ENCODE measurements at regions not wholly inside any gene's neighbourhood (a gene's known extent, or its start where the extent isn't known, plus 50 kb on each side); places are given as distances from the start of the nearest gene placed in this dataset.
A peak's percentile ranks its signal among the peaks of the same experiment; 100 is the strongest.

DNA sequence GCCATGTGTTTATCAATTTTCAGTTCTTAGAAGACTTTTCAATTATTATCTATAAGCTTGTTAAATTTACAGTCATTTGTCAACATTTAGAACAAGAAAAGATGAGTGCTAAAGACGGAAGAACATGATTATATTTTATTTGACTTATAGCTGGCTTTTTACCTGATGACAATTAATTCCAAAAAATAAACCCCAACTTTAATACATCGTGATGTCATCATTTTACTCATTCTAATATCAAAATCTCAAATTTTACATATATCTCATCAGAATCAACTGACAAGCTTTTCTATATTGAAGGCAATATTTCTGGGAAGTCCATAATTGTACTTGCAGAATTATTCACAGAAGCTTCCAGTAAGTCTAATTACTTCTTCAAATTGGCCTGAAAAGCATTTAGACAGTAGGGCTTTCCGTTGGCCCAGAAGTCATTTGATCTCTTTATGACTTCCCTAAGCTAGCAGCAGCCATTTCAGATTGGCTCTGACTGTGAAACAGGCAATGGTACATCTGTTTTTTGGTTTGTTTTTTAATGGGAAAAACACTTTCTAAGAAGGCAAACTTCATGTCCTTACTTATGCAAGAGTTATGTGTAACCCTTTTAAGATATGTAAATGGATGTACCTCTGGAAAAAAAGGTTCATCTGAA is 234.7 kb upstream of the PLSCR5 start:
- 100% methylated on average over 1 of the region's 3 CpGs; no CpG with 5 or more reads in 1 of the 2 donors for WGBS, 2 donors (ENCODE audit: extremely low coverage in 2 of 2, insufficient read length in 2 of 2, insufficient replicate concordance in 1 of 2)
- H4K91ac ChIP-seq (ENCODE audit: low read depth, low read length, poor library complexity), result no peak overlapping the region
- no peak overlapping the region for H3K4ac ChIP-seq (ENCODE audit: low read length)
- DNase-seq (ENCODE audit: low spot score), result no peak
- H3K36me3 ChIP-seq (replicated peaks in 1 of 2; ENCODE audit: control insufficient read depth in 2 of 2, insufficient read depth in 2 of 2, low read length in 2 of 2), result no peaks in the 10 kb centered on the region
- no peak overlapping the region for H3K23ac ChIP-seq (ENCODE audit: low read depth, low read length, poor library complexity)
- no peak overlapping the region for H3K18ac ChIP-seq (ENCODE audit: low read length)
- no peaks in the 10 kb centered on the region for H3K79me1 ChIP-seq (ENCODE audit: low read depth, low read length)
- H2AK5ac ChIP-seq (ENCODE audit: low read depth, low read length), result no peak overlapping the region
- no peaks in the 10 kb centered on the region for H3K27me3 ChIP-seq (ENCODE audit: control insufficient read depth in 3 of 3, insufficient read depth in 3 of 3, low read depth in 1 of 3, low read length in 3 of 3)
- no peak overlapping the region for H3K27ac ChIP-seq (replicated peaks; ENCODE audit: low read length)
- H4K8ac ChIP-seq (ENCODE audit: low read depth, low read length), result no peak overlapping the region
- no peaks in the 10 kb centered on the region for H3K4me1 ChIP-seq (ENCODE audit: control insufficient read depth in 2 of 2, insufficient read depth in 1 of 2, low read depth in 1 of 2, low read length in 2 of 2)
- H2BK12ac ChIP-seq (ENCODE audit: low read length), result no peak overlapping the region
- H2BK5ac ChIP-seq (ENCODE audit: low read length), result no peak overlapping the region
- H3K14ac ChIP-seq (ENCODE audit: low read length), result no peak overlapping the region
- H2AFZ ChIP-seq (ENCODE audit: low read length), result peak overlapping the region; percentile 43
- H3K4me3 ChIP-seq (ENCODE audit: low read length in 2 of 2), result no peak overlapping the region
- no peaks in the 10 kb centered on the region for H3K9me3 ChIP-seq (replicated peaks in 1 of 2; ENCODE audit: control insufficient read depth in 2 of 2, insufficient read depth in 1 of 2, low read depth in 1 of 2, low read length in 2 of 2)
- H2BK15ac ChIP-seq (ENCODE audit: low read length), result no peak overlapping the region
- H3K9ac ChIP-seq (ENCODE audit: low read depth, low read length, poor library complexity), result no peak overlapping the region
- H3K4me2 ChIP-seq (ENCODE audit: insufficient read depth, low read length, poor library complexity, severe bottlenecking), result no peak overlapping the region
- H2BK120ac ChIP-seq (ENCODE audit: low read depth, low read length), result no peak overlapping the region

GRCh38 chr3:146838221-146838620 is 233.1 kb upstream of the PLSCR5 start:
- Histone ChIP-seq H3K4me2 (ENCODE audit: insufficient read depth, low read length, poor library complexity, severe bottlenecking) (no peak overlapping the region), H2BK15ac (ENCODE audit: low read length) (no peak overlapping the region), H4K8ac (ENCODE audit: low read depth, low read length) (no peak overlapping the region), H2BK5ac (ENCODE audit: low read length) (no peak overlapping the region), H3K4ac (ENCODE audit: low read length) (no peak overlapping the region), H3K36me3 (replicated peaks in 1 of 2; ENCODE audit: control insufficient read depth in 2 of 2, insufficient read depth in 2 of 2, low read length in 2 of 2) (no peaks in the 10 kb centered on the region), H3K18ac (ENCODE audit: low read length) (no peak overlapping the region), H2BK120ac (ENCODE audit: low read depth, low read length) (no peak overlapping the region), H3K27me3 (ENCODE audit: control insufficient read depth in 3 of 3, insufficient read depth in 3 of 3, low read depth in 1 of 3, low read length in 3 of 3) (no peaks in the 10 kb centered on the region), H2BK12ac (ENCODE audit: low read length) (no peak overlapping the region), H3K14ac (ENCODE audit: low read length) (no peak overlapping the region), H3K4me3 (ENCODE audit: low read length in 2 of 2) (no peak overlapping the region), H3K9me3 (replicated peaks in 1 of 2; ENCODE audit: control insufficient read depth in 2 of 2, insufficient read depth in 1 of 2, low read depth in 1 of 2, low read length in 2 of 2) (no peaks in the 10 kb centered on the region), H3K79me1 (ENCODE audit: low read depth, low read length) (no peaks in the 10 kb centered on the region), H2AFZ (ENCODE audit: low read length) (no peak overlapping the region), H3K4me1 (ENCODE audit: control insufficient read depth in 2 of 2, insufficient read depth in 1 of 2, low read depth in 1 of 2, low read length in 2 of 2) (no peaks in the 10 kb centered on the region), H3K23ac (ENCODE audit: low read depth, low read length, poor library complexity) (no peak overlapping the region), H2AK5ac (ENCODE audit: low read depth, low read length) (no peak overlapping the region), H3K27ac (replicated peaks; ENCODE audit: low read length) (no peak overlapping the region), H4K91ac (ENCODE audit: low read depth, low read length, poor library complexity) (no peak overlapping the region), H3K9ac (ENCODE audit: low read depth, low read length, poor library complexity) (no peak overlapping the region)
- no CpG with 5 or more reads among the region's 3 CpGs for WGBS, 2 donors (ENCODE audit: extremely low coverage in 2 of 2, insufficient read length in 2 of 2, insufficient replicate concordance in 1 of 2)
- DNase-seq (ENCODE audit: low spot score), result no peak

DNA sequence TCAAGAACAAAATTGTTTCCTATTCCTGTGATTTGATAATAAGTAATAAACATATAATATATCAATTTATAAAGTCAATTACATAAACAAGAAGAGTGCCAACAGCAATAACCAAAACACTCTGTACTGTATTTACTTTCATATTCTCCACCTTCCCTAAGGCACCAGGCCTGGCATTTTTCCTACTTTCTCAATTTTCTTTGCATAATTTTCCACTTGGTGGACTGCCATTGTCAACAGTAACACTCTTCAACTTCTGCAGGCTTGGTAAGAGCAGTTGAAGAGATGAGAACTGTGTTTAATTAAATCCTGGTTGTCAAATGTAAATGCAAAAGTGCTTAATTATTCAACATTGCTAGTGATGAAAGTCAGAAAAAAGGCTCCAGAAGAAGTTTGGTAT is 229.8 kb upstream of the PLSCR5 start:
- no peak overlapping the region for H2BK15ac ChIP-seq (ENCODE audit: low read length)
- no peak overlapping the region for H3K4ac ChIP-seq (ENCODE audit: low read length)
- H3K27ac ChIP-seq (replicated peaks; ENCODE audit: low read length), result no peak overlapping the region
- H4K91ac ChIP-seq (ENCODE audit: low read depth, low read length, poor library complexity), result no peak overlapping the region
- H2BK12ac ChIP-seq (ENCODE audit: low read length), result no peak overlapping the region
- H3K18ac ChIP-seq (ENCODE audit: low read length), result no peak overlapping the region
- no peak overlapping the region for H3K4me2 ChIP-seq (ENCODE audit: insufficient read depth, low read length, poor library complexity, severe bottlenecking)
- H3K27me3 ChIP-seq (ENCODE audit: control insufficient read depth in 3 of 3, insufficient read depth in 3 of 3, low read depth in 1 of 3, low read length in 3 of 3), result no peaks in the 10 kb centered on the region
- no peaks in the 10 kb centered on the region for H3K9me3 ChIP-seq (replicated peaks in 1 of 2; ENCODE audit: control insufficient read depth in 2 of 2, insufficient read depth in 1 of 2, low read depth in 1 of 2, low read length in 2 of 2)
- no peak overlapping the region for H3K23ac ChIP-seq (ENCODE audit: low read depth, low read length, poor library complexity)
- H2BK120ac ChIP-seq (ENCODE audit: low read depth, low read length), result no peak overlapping the region
- H3K9ac ChIP-seq (ENCODE audit: low read depth, low read length, poor library complexity), result no peak overlapping the region
- no peaks in the 10 kb centered on the region for H3K79me1 ChIP-seq (ENCODE audit: low read depth, low read length)
- H2BK5ac ChIP-seq (ENCODE audit: low read length), result no peak overlapping the region
- DNase-seq (ENCODE audit: low spot score), result no peak
- H3K4me3 ChIP-seq (ENCODE audit: low read length in 2 of 2), result no peak overlapping the region
- no peaks in the 10 kb centered on the region for H3K4me1 ChIP-seq (ENCODE audit: control insufficient read depth in 2 of 2, insufficient read depth in 1 of 2, low read depth in 1 of 2, low read length in 2 of 2)
- no peak overlapping the region for H2AFZ ChIP-seq (ENCODE audit: low read length)
- H3K14ac ChIP-seq (ENCODE audit: low read length), result no peak overlapping the region
- no peak overlapping the region for H4K8ac ChIP-seq (ENCODE audit: low read depth, low read length)
- H2AK5ac ChIP-seq (ENCODE audit: low read depth, low read length), result no peak overlapping the region
- H3K36me3 ChIP-seq (replicated peaks in 1 of 2; ENCODE audit: control insufficient read depth in 2 of 2, insufficient read depth in 2 of 2, low read length in 2 of 2), result no peaks in the 10 kb centered on the region

DNA sequence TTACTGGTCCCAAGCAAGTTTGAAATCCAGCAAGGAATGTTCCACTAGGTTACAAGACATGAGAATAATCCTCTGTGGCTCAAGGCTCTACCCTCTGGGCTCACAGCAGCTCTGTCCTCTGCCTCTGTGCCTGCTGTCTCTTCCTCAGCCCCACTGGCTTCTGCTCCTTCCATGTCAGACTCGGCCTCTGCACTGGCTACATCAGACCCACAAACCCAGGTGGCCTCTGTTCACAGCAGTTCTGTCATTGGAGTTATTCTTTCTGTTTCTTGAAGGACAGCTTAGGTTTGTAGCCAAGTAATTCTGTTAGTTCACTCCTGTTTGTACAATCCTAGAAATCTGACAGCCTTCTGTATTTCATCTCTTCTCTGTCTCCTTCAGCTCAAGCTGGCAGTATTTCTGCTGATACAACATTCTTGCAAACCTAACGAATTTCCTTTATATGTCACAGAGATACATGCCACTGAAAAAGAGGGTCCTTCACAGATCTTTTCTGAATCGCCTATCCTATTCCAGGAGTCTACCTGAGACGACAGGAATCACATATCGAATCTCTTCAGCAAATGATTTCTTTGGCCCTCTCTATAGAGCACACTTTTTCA is 227.8 kb upstream of the PLSCR5 start:
- peak overlapping the region; percentile 2 for H2AFZ ChIP-seq (ENCODE audit: low read length)
- no peak overlapping the region for H3K4me2 ChIP-seq (ENCODE audit: insufficient read depth, low read length, poor library complexity, severe bottlenecking)
- no peak for DNase-seq (ENCODE audit: low spot score)
- no peak overlapping the region for H3K4ac ChIP-seq (ENCODE audit: low read length)
- no peak overlapping the region for H2BK12ac ChIP-seq (ENCODE audit: low read length)
- no peak overlapping the region for H3K14ac ChIP-seq (ENCODE audit: low read length)
- WGBS, 2 donors (ENCODE audit: extremely low coverage in 2 of 2, insufficient read length in 2 of 2, insufficient replicate concordance in 1 of 2), result no CpG with 5 or more reads among the region's 5 CpGs
- no peak overlapping the region for H3K23ac ChIP-seq (ENCODE audit: low read depth, low read length, poor library complexity)
- no peak overlapping the region for H3K4me3 ChIP-seq (ENCODE audit: low read length in 2 of 2)
- no peak overlapping the region for H2BK15ac ChIP-seq (ENCODE audit: low read length)
- no peaks in the 10 kb centered on the region for H3K36me3 ChIP-seq (replicated peaks in 1 of 2; ENCODE audit: control insufficient read depth in 2 of 2, insufficient read depth in 2 of 2, low read length in 2 of 2)
- no peak overlapping the region for H2BK120ac ChIP-seq (ENCODE audit: low read depth, low read length)
- H3K9me3 ChIP-seq (replicated peaks in 1 of 2; ENCODE audit: control insufficient read depth in 2 of 2, insufficient read depth in 1 of 2, low read depth in 1 of 2, low read length in 2 of 2), result no peaks in the 10 kb centered on the region
- H3K4me1 ChIP-seq (ENCODE audit: control insufficient read depth in 2 of 2, insufficient read depth in 1 of 2, low read depth in 1 of 2, low read length in 2 of 2), result no peaks in the 10 kb centered on the region
- H3K27me3 ChIP-seq (ENCODE audit: control insufficient read depth in 3 of 3, insufficient read depth in 3 of 3, low read depth in 1 of 3, low read length in 3 of 3), result no peaks in the 10 kb centered on the region
- H3K9ac ChIP-seq (ENCODE audit: low read depth, low read length, poor library complexity), result no peak overlapping the region
- no peak overlapping the region for H2BK5ac ChIP-seq (ENCODE audit: low read length)
- H2AK5ac ChIP-seq (ENCODE audit: low read depth, low read length), result no peak overlapping the region
- no peak overlapping the region for H4K91ac ChIP-seq (ENCODE audit: low read depth, low read length, poor library complexity)
- H3K18ac ChIP-seq (ENCODE audit: low read length), result no peak overlapping the region
- H3K27ac ChIP-seq (replicated peaks; ENCODE audit: low read length), result peak overlapping the region; percentile 18
- H4K8ac ChIP-seq (ENCODE audit: low read depth, low read length), result no peak overlapping the region
- H3K79me1 ChIP-seq (ENCODE audit: low read depth, low read length), result no peaks in the 10 kb centered on the region
